Keratinocyte (primary cell): ENCODE measurements at regions not wholly inside any gene's neighbourhood (a gene's known extent, or its start where the extent isn't known, plus 50 kb on each side); places are given as distances from the start of the nearest gene placed in this dataset.
"Not testable (repeated sequence)": the region's sequence is repeated elsewhere in the genome, so short reads cannot be mapped to it uniquely, and the experiment has no call there.

Experiments used
- DNase-seq: peaks from one replicate; pipeline ENCODE4 v3.0.0-alpha.2; 2011; ENCODE audit warnings: low read depth, missing footprints, low spot score
- FAIRE-seq: peaks from 2 replicates; lab custom pipeline; 2011; peaks lifted over from hg19 to GRCh38; lab: Jason Lieb, UNC
- H2AFZ ChIP-seq: 2 replicates; pipeline ENCODE4 v1.6.0; 2012; ENCODE audit warnings: low read length, control low read depth, inconsistent platforms; ENCODE audit not compliant: control insufficient read depth
- H3K27ac ChIP-seq: 2 replicates; pipeline ENCODE4 v1.5.1; 2011; ENCODE audit warnings: low read length; ENCODE audit not compliant: control insufficient read depth, insufficient read depth
- H3K27me3 ChIP-seq: 3 replicates; pipeline ENCODE4 v1.6.0; 2011; ENCODE audit warnings: low read length; ENCODE audit not compliant: control insufficient read depth, insufficient read depth; ENCODE audit errors: extremely low read depth
- H3K36me3 ChIP-seq, 2 experiments: 2 replicates in 1 of 2; 3 replicates in 1 of 2; pipeline ENCODE4 v1.5.1; 2011; ENCODE audit warnings: low read length in 2 of 2, mild to moderate bottlenecking in 1 of 2; ENCODE audit not compliant: control insufficient read depth in 2 of 2, insufficient read depth in 2 of 2; ENCODE audit errors: extremely low read depth in 1 of 2
- H3K4me1 ChIP-seq: 3 replicates; pipeline ENCODE4 v1.5.1; 2011; ENCODE audit warnings: low read length; ENCODE audit not compliant: control insufficient read depth, insufficient read depth; ENCODE audit errors: extremely low read depth
- H3K4me2 ChIP-seq: 3 replicates; pipeline ENCODE4 v1.6.0; 2011; ENCODE audit warnings: low read depth, low read length; ENCODE audit not compliant: control insufficient read depth, insufficient read depth; ENCODE audit errors: extremely low read depth
- H3K4me3 ChIP-seq, 3 experiments: fragments of 200-600 bp in 1 of 3; sonication (generic) in 1 of 3; 2 replicates in 2 of 3; 3 replicates in 1 of 3; pipeline ENCODE4 v1.5.1; 2011 to 2016; ENCODE audit warnings: low read length in 3 of 3, mild to moderate bottlenecking in 3 of 3, control low read depth in 2 of 3, inconsistent platforms in 1 of 3, low read depth in 1 of 3, mixed read lengths in 1 of 3, mixed run types in 1 of 3, moderate library complexity in 1 of 3; ENCODE audit not compliant: control insufficient read depth in 2 of 3, insufficient read depth in 2 of 3; ENCODE audit errors: extremely low read depth in 1 of 3
- H3K79me2 ChIP-seq: 2 replicates; pipeline ENCODE4 v1.6.0; 2012; ENCODE audit warnings: low read length; ENCODE audit not compliant: control insufficient read depth, insufficient read depth
- H3K9ac ChIP-seq: 3 replicates; pipeline ENCODE4 v1.6.0; 2011; ENCODE audit warnings: low read length; ENCODE audit not compliant: control insufficient read depth, insufficient read depth; ENCODE audit errors: extremely low read depth
- H3K9me1 ChIP-seq: 3 replicates; pipeline ENCODE4 v1.6.0; 2011; ENCODE audit warnings: low read length; ENCODE audit not compliant: control insufficient read depth, insufficient read depth; ENCODE audit errors: extremely low read depth
- H3K9me3 ChIP-seq: 2 replicates; pipeline ENCODE4 v1.5.1; 2012; ENCODE audit warnings: low read depth, low read length; ENCODE audit not compliant: control insufficient read depth
- H4K20me1 ChIP-seq: 3 replicates; pipeline ENCODE4 v1.6.0; 2011; ENCODE audit warnings: low read length; ENCODE audit not compliant: control insufficient read depth, insufficient read depth; ENCODE audit errors: extremely low read depth
- CTCF ChIP-seq, 3 experiments: IDR thresholded peaks in 1 of 3; conservative IDR thresholded peaks in 1 of 3; optimal IDR thresholded peaks in 1 of 3; 2 replicates in 2 of 3; 3 replicates in 1 of 3; pipeline versions ENCODE3 to v1.5.1; 2011; ENCODE audit warnings: low read length in 3 of 3, mild to moderate bottlenecking in 3 of 3, moderate library complexity in 2 of 3, control low read depth in 1 of 3, inconsistent platforms in 1 of 3; ENCODE audit not compliant: insufficient read depth in 2 of 3; ENCODE audit errors: extremely low read depth in 1 of 3
- EZH2 ChIP-seq: IDR thresholded peaks from one replicate; pipeline ENCODE4 v1.6.1; 2012; ENCODE audit warnings: inconsistent platforms, mild to moderate bottlenecking, low read length, moderate library complexity
- dilution Hi-C: fragments of 300-500 bp; cut with MboI; formaldehyde crosslinking; loops from one replicate; pipeline ENCODE4 v1.7.0; 2020; ENCODE audit warnings: low sequenced_read_pairs; ENCODE audit not compliant: extremely low pct_ligation_motif_present

- no peaks in the 10 kb centered on the region for H3K36me3 ChIP-seq
- TF ChIP-seq CTCF (optimal IDR thresholded peaks at IDR 0.05 in 1 of 3, IDR thresholded peaks at IDR 0.05 in 1 of 3, conservative IDR thresholded peaks at IDR 0.05 in 1 of 3; ENCODE audit: extremely low read depth in 1 of 3, insufficient read depth in 2 of 3, low read length in 3 of 3): no peak
- no peak for TF ChIP-seq EZH2
- no peaks in the 10 kb centered on the region for H3K79me2 ChIP-seq
- peaks cover 21% of the 10 kb centered on the region for H3K4me1 ChIP-seq
- no peak overlapping the region for H3K4me3 ChIP-seq
- no peak overlapping the region for H3K9ac ChIP-seq
- H3K4me2 ChIP-seq: no peak overlapping the region
- no peak overlapping the region for H3K27ac ChIP-seq
- no peak for DNase-seq
- H4K20me1 ChIP-seq: no peaks in the 10 kb centered on the region
- no peaks in the 10 kb centered on the region for H3K9me3 ChIP-seq
- H2AFZ ChIP-seq: no peak overlapping the region
- dilution Hi-C loops: no loop called here
- no peak for FAIRE-seq
- H3K9me1 ChIP-seq: no peaks in the 10 kb centered on the region
- H3K27me3 ChIP-seq: no peaks in the 10 kb centered on the region
Measured at GRCh38 chr6:85343428-85343827, 106.5 kb upstream of the NT5E start.

GRCh38 chr6:85329196-85329595 is 120.7 kb upstream of the NT5E start:
- no peaks in the 10 kb centered on the region for H3K9me1 ChIP-seq
- DNase-seq (no peak), FAIRE-seq (no peak)
- H3K27me3 ChIP-seq: no peaks in the 10 kb centered on the region
- H3K36me3 ChIP-seq: no peaks in the 10 kb centered on the region
- no peak overlapping the region for H3K4me2 ChIP-seq
- no peak overlapping the region for H3K27ac ChIP-seq
- dilution Hi-C loops: no loop called here
- H2AFZ ChIP-seq: peak overlapping the region; percentile 41
- no peak overlapping the region for H3K9ac ChIP-seq
- TF ChIP-seq CTCF (optimal IDR thresholded peaks at IDR 0.05 in 1 of 3, IDR thresholded peaks at IDR 0.05 in 1 of 3, conservative IDR thresholded peaks at IDR 0.05 in 1 of 3; ENCODE audit: extremely low read depth in 1 of 3, insufficient read depth in 2 of 3, low read length in 3 of 3) (no peak), EZH2 (no peak)
- H4K20me1 ChIP-seq: no peaks in the 10 kb centered on the region
- no peak overlapping the region for H3K4me3 ChIP-seq
- H3K79me2 ChIP-seq: no peaks in the 10 kb centered on the region
- H3K4me1 ChIP-seq: no peaks in the 10 kb centered on the region
- H3K9me3 ChIP-seq: no peaks in the 10 kb centered on the region

GRCh38 chr6:85325811-85326210 is 124.1 kb upstream of the NT5E start:
- FAIRE-seq, dilution Hi-C loops: not testable (repeated sequence)

More at GRCh38 chr6:85325811-85326210, 124.1 kb upstream of the NT5E start:
- not testable (repeated sequence) for H3K79me2 ChIP-seq, H3K9ac ChIP-seq, H3K36me3 ChIP-seq, H3K27ac ChIP-seq, H2AFZ ChIP-seq, H3K4me3 ChIP-seq, H3K4me2 ChIP-seq, H4K20me1 ChIP-seq, H3K9me3 ChIP-seq, H3K27me3 ChIP-seq, H3K9me1 ChIP-seq, H3K4me1 ChIP-seq, DNase-seq
